HG02852 (cell line): ENCODE measurements at regions not wholly inside any gene's neighbourhood (a gene's known extent, or its start where the extent isn't known, plus 50 kb on each side); places are given as distances from the start of the nearest gene placed in this dataset.

Experiments
- ATAC-seq: cut with Tn5 transposase; IDR thresholded peaks from one replicate; pipeline ENCODE4 v1.9.1; 2021; ENCODE audit warnings: mild to moderate bottlenecking, moderate library complexity; ENCODE audit not compliant: unreplicated experiment

- no peak for ATAC-seq
Measured at GRCh38 chr11:114758627-114759026, 80.3 kb downstream of the NXPE2 start.

GRCh38 chr11:114762408-114762807, 84.1 kb downstream of the NXPE2 start:
- no peak for ATAC-seq

GRCh38 chr11:114764563-114764962, 86.2 kb downstream of the NXPE2 start:
- ATAC-seq: no peak

GRCh38 chr11:114771172-114771571, 92.8 kb downstream of the NXPE2 start:
- no peak for ATAC-seq

- ATAC-seq: no peak
Measured at GRCh38 chr11:114773541-114774338, 95.4 kb downstream of the NXPE2 start.

- ATAC-seq: no peak
Measured at GRCh38 chr11:114774599-114775361, 96.5 kb downstream of the NXPE2 start.

- ATAC-seq: no peak
Measured at GRCh38 chr11:114775875-114776621, 97.7 kb downstream of the NXPE2 start.

GRCh38 chr11:114776956-114777355, 98.6 kb downstream of the NXPE2 start:
- no peak for ATAC-seq

- ATAC-seq: no peak
Measured at GRCh38 chr11:114779189-114779588, 100.9 kb downstream of the NXPE2 start.

GRCh38 chr11:114782650-114783310, 104.5 kb downstream of the NXPE2 start:
- no peak for ATAC-seq

- no peak for ATAC-seq
Measured at GRCh38 chr11:114783805-114784204, 105.5 kb downstream of the NXPE2 start.

GRCh38 chr11:114784216-114784615, 105.9 kb downstream of the NXPE2 start:
- no peak for ATAC-seq

- ATAC-seq: no peak
Measured at GRCh38 chr11:114784891-114785290, 106.6 kb downstream of the NXPE2 start.

GRCh38 chr11:114785820-114786219, 107.5 kb downstream of the NXPE2 start:
- ATAC-seq: no peak

- no peak for ATAC-seq
Measured at GRCh38 chr11:114787126-114787525, 108.8 kb downstream of the NXPE2 start.

- no peak for ATAC-seq
Measured at GRCh38 chr11:114790910-114791309, 112.6 kb downstream of the NXPE2 start.

- no peak for ATAC-seq
Measured at GRCh38 chr11:114794048-114794684, 115.8 kb downstream of the NXPE2 start.

GRCh38 chr11:114796954-114797721, 118.8 kb downstream of the NXPE2 start:
- ATAC-seq: no peak

GRCh38 chr11:114799476-114799875, 121.1 kb downstream of the NXPE2 start:
- ATAC-seq: no peak

- ATAC-seq: no peak
Measured at GRCh38 chr11:114801773-114802172, 123.4 kb downstream of the NXPE2 start.
